HG03159 (cell line): ENCODE measurements at regions not wholly inside any gene's neighbourhood (a gene's known extent, or its start where the extent isn't known, plus 50 kb on each side); places are given as distances from the start of the nearest gene placed in this dataset.

Source experiments
- ATAC-seq: cut with Tn5 transposase; IDR thresholded peaks from one replicate; pipeline ENCODE4 v1.9.1; 2021; ENCODE audit warnings: mild to moderate bottlenecking, moderate library complexity; ENCODE audit not compliant: unreplicated experiment

DNA sequence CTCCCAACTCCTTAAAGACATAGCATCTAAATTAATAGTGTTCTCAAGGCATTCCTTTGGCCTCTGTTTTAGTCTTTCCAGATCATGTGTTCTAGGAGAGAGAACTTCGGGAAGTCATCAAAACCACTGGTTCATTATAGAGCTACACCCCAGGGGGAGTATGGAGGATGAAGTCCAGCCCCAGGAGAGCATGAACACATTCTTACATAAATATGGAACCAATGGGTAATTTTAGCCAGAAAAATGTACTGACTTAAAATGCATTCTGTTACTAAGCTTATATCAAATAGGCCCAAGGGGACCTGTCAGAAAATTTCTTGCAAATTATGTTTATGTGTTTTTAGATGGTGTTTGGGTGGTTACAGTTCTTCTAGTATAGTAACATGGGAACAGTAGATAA lies 165.2 kb downstream of the NTMT2 start:
- no peak for ATAC-seq

DNA sequence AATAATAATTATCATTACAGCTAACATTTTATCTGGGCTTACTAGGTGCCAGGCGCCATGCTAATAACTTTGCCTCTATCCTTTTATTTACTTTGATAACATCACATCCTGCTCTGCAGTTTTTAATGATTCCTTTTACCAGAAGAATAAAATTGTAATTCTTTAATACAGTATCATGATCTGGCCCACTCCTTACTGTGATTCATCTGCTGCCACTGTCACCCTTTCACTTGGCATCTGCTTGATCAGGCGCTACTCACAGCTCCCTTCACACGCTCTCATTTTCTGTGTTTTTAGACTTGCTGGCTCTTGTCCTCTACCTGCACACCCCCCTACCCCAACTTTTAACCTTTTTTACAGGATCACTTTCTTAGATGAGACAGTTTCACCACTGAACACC lies 167.5 kb downstream of the NTMT2 start:
- no peak for ATAC-seq

DNA sequence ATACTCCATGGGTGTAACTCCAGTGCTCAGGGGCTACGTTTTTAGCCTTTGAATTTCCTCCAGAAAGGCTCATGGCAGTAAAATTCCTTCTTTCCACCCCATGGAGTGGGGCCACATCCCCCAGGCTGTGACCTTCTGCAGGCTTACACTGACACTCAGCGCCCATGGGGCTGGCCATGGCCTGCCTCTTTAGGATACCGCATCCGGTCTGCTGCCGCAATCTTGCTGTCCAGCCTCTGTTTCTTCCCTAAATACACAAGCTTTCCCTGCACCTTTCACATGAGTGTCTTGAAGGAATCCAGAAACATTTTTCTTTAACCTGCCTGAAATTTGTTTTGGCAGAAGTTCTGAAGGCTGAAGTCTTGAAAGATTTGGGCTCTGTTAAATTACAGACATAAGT lies 170.5 kb downstream of the NTMT2 start:
- no peak for ATAC-seq

DNA sequence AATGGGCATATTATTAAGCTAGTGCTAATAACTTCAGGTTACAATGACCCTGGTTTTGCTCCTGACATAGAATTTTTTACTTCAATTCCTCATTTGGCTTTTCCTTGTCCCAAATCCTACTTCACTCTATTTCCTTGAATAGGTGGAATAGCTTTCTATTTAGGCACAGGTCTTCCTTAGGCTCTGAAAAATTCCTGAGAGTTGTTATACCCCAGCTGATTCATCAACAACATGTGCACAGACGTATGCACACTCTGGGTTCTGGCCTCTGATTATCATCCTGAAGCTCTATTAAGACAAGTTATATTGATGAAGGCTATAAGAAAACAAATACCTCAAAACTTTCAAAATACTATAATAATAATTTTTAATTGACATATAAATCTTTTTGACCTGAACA lies 172.4 kb downstream of the NTMT2 start:
- ATAC-seq = no peak

DNA sequence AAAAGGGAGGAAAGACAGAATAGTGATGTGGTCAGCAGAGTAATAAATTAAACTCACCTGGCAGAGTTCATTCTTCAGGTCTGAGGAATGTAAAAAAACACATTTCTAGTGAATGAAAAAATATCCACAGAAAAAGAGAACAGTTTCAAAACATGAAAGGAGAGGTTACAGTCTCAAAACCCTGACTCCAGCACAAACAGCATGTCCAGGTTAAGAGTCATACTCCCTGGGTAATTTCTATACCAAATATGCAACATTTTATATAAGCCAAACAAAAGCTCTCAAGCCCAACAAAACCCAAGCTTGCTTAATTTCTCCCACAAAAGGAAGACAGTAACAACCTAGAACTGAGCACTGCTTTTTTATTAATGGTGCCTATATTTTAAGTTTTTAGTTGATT lies 173.0 kb downstream of the NTMT2 start:
- no peak for ATAC-seq

DNA sequence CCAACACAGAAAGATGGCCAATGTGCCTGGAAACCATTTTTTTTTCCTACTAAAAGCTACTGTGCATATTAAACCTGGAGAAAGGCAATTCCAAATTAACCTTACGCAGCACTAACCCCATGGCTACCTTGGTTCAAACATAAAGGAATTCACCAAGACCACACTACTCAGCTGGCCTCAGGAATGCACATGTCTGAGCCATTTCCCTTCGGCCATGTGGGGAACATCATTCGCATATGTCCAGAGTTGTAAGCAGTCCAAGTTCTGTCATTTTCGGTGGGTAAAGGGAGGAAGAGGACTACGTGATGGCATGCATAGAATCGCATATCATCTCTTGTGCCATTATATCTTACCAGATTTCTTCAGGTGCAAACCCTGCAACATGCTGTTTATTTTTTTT lies 175.4 kb downstream of the NTMT2 start:
- ATAC-seq = no peak

DNA sequence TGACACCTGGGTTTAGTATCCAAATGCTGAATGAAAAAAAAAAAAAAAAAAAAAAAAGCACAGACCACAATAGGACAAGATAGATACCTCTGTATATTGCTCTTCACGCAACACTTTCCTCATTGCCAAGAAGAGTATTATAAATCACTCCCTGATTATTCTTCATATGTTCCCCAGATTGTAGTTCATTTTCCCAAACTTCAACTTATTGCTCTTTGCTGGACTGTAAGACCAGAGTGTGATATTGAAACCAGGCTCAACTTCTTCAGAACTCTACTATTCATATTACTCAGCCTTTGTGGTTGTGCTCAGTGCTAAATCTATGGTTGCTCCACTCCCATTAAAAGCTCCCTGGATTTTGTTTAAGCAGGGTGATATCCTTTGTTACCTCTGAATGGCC lies 180.4 kb downstream of the NTMT2 start:
- no peak for ATAC-seq

DNA sequence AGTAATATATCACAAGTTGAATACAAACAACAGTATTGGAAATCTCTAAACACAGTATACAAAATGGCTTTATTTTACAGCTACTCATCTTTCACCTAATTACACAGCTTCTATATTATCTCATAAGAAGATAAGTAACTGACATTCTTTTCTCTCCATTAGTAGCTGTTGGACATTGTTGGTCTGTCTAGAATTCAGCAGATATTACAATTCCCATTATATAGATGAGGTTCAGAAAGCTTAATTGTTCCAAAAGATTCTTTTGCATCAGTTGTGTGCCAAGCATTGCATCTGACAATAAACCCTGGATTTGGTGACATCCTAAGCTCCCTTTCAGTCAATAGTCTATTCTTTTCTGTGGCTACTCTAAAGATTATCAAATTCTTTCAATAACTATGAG lies 187.0 kb downstream of the NTMT2 start:
- no peak for ATAC-seq

DNA sequence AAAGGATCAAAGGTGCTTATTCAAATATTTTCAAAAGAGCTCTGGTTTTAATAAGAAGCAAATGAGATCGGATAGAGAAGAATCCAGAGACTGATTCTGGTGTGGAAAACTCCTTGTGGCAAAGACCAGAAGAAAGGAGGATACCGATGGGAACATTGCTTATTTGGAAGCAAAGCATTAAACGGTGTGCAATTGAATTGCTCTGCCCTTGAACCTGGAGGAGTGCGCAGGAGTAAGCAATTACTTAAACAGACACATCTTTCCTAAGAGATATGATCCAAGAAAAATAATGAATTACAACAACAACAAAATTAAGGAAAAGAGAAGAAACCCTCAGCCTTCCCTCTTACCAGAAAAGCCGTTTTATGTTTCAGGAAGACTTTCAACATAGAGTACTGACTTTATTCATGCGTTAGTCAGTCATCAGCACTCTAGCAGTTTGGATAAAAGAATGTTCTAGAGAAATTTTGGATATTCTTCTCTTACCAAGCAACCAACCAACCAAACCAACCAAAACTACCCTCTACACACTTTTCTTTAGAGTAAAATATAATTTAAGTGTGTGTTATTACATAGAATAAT lies 191.7 kb downstream of the NTMT2 start:
- ATAC-seq = no peak

DNA sequence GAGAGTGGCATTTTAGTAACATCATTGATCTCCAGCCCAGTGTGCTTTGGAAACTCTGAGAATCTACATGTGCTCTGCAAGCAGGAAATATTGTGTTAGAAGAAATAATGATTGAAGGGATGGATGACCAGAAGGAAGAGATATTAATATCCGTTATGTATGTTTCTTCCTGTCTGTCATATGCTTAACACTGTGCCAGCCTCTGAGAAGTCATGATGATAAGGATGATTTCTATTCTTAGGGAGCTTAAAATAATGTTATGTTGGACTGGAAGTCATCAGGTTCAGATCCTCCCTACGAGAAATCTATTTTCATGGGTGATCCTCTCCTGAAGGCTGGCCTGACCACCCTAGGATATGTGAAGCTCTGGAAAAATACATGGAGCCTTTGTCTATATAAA lies 192.4 kb upstream of the GORAB start:
- no peak for ATAC-seq

DNA sequence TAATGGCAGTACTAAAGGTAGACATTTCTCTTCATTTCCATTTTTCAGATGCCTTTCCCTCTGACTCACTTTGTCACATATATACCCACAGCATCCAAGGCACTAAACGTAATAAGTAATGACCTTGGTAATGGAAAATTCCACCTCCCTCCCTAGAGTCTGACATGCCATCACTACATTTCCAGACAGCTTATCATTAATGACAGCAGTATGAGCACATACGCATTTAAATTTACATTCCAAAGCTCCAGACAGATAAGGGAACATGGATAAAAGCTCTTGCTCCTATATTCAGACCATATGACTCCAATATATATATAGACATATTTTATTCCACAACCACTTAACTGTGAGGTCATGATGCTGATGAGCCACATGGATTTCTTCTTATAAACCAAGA lies 191.7 kb upstream of the GORAB start:
- ATAC-seq = no peak

DNA sequence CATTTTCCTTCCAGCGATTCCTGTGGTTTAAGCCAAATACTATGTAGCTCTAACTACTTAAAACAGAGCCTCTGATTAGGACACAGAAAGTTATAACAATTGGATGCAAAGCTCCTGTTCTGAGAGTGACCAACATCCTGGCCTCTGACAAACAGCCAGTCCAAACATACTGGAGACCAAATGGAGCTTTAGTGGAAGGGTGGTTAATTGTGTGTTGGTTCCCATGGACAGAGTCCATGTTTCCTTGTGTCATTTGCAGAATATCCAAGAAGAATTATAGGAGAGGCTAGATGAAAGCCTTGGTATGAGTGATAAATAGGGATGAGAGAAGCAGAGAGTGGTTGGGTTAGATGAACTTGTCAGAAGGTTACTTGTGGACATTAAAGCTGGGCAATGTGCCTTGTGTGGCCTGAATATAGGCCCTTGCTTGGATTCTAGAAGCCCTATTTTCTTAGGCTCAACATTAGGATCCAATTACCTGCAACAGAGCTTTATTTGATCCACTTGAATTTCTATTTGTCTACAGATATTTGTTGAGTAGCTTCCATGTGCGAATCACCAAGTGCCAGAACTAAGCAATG lies 180.5 kb upstream of the GORAB start:
- no peak for ATAC-seq

DNA sequence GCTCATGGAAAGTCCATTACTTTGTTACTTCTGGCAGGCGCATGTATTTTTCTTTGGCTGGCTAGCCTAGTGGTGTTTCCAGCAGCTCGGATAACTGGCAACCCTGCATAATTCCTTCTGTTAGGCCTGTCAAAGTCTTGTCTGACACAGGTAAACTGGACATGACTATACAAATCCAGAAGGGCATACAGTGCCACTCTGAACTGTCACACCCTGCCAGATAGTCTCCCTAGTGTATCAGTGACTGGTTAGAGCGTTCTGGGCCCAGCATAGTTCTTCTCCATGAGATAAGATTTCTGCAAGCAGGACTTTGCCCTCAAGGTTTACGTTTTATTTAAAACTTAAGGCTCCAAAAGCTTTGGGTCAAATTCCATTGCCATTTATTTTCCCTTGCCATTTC lies 177.7 kb upstream of the GORAB start:
- no peak for ATAC-seq

DNA sequence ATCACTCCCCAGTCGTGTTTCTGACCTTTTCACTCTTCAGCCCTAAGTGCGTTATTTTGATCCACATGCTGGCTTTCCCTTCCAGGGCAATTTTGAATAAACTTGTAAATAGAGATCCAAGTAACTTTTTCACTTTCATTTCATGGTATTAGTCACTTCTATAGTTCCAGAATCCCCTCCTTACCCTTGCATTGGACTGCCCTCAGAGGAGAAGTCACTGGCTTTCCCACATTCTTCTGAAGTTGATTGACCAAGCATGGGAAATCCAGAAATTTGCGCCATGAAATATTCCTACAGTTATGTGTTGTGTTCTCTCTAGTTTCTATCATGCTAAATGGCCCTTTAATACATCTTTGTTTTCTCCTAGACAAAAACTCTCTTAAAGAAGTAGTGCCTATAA lies 177.3 kb upstream of the GORAB start:
- ATAC-seq = no peak

DNA sequence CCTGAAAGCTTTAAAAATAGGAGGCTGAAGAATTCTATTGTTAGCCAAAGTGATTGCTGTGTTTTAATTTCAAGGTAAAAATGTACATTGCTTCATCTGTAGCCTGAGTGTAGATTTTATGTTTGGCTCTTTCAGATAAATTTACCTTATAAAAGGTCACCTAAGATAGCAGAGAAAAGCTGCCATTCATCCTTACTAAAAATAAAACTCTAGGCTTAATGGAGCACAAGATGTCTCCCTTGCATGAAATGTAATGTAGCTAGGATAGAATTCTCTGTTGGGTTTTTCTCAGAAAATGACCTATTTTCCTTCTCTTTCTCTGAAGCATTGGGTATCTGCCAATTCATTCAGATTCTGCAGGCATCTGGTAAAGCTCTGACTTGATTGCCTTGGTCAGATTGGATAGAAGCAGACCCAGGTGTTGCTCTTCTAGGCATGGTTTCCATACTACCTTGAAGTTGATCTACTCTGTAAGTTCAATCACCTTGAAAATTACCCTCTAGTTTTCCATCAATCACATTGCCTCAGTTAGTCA lies 176.6 kb upstream of the GORAB start:
- ATAC-seq = no peak

DNA sequence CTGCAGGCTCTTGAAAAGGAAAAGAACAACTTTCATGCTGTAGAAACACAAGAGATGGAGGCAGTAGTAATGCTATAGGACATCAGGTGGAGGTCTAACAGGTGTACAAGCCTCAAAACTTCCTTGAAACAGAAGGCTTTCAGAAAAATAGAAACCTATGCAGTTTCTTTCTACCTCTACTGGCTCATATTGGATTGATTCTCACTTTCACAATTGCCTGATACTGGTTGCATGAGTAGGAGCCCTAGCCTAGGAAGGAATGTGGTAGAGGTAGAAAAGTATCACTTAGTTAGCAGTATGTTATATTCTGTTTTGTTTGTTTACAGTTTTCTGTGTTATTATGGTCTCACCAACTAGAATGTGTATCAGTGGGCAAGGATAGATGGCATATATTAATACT lies 175.4 kb upstream of the GORAB start:
- peak; percentile 73 for ATAC-seq

DNA sequence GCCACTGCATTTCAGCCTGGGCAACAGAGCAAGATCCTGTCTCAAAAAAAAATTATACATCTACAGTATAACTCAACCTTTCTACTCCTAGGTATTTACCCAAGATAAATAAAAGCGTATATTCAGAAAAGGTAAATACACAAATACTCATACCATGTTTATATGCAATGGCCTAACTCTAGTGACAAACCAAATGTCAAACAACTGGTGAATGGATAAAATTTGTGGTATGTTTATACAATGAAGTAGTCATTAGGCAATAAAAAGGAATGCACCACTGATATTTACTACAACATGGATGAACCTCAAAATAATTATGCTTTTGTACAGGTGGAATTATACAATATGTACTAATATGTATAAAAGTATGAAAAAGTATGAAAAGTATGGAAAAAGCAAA lies 174.2 kb upstream of the GORAB start:
- no peak for ATAC-seq

DNA sequence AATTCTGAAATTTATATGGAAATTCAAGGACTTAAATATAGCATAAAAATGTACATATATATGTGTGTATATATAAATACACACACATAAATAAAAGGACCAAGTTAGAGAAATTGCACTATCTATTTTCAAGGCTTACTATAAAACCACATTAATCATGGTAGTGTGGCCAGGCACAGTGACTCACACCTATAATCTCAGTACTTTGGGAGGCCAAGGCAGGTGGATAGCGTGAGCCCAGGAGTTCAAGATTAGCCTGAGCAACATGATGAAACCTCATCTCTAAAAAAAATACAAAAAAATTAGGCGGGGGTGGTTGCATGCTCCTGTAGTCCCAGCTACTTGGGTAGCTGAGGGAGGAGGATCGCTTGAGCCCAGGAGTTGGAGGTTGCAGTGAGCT lies 171.4 kb upstream of the GORAB start:
- ATAC-seq = no peak

DNA sequence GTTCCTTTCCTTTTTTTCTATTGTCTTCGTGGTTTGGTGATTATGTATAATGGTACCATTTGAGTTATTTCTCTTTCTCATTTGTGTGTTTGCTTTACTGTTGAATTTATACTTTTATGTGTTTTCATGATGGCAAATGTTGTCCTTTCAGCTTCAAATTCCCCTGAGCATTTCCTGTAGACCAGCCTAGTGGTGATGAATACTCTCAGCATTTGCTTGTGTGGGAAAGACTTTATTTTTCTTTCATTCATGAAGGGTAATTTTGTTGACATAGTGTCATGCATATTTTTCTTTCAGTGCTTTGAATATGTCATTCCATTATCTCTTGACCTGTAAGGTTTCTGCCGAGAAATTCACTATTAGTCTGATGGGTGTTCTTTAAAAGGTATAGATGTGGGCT lies 166.6 kb upstream of the GORAB start:
- no peak for ATAC-seq

DNA sequence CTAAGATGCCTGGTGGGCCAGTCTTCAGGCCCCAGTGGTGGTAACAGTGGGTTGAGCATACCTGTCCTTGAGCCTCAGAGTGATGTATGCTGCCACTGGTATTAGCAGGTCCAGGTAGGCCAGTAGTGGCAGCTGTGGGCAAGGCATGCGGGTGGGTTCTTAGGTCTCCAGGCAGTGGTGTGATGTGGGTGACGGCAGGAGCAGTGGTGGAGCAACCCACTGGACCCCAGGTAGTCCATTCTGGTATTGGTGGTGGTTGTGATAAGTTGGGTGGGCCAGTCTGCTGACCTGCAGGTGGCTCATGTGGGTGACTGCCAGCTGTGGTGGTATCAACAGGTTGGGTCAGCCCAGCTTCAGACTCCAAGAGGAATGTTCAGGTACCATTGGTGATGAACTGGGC lies 165.0 kb upstream of the GORAB start:
- ATAC-seq = no peak

DNA sequence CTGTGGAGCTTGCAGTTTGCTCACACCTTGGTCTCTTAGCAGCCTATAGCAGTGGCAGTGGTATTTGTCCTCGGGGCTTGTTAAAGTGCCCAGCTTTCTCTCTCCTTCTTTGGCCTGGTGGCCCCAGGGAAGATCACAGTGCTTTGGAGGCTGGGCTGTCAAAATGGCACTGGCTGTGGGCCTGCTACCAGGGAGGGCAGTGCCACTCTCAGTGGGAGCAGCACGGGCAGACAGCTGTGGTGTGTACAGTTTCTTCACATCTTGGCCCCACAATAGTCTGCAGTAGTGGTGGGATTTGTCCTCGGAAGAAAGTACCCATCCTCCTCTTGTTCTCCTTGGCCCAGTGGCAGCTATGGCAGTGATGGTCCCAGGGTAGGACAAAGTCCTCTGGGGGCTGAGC lies 164.4 kb upstream of the GORAB start:
- no peak for ATAC-seq

DNA sequence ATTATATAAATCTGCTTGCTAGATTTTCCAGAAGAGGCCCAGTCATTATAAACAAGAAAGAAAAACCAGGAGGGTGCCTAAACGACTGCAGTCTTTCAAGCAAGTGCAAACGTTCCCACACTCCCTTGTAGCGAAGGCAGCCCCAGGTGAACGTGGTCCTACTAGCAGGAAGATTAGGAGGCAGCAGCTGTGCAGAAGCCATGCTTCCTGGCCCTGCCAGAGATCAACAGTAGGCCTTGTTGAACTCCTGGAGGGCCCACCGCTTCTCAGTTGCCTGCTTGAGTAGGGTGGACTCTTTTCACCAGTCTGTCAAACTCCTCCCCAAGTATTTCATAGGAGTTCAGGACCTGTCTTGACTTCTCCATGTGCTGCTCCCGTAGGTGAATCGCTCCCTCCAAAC lies 163.0 kb upstream of the GORAB start:
- ATAC-seq = no peak

DNA sequence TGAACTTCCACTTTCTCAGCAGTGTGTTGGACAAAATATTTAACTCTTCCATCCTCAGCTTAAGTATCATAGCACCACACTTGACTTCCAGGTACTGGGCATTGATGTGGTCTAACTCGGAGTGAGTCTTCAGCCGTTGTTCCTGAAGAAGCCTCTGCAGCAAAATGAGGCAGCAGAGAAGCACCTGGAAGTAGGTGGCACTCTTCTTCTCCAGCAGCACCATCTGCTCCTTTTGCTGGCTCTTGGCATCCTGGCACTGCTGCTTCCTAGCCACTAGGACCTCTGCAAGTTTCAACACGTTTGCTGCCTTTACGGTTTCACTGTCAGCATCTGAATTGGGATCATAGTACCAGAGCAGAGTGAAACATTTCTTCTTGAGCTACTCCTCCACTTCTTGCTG lies 162.5 kb upstream of the GORAB start:
- no peak for ATAC-seq
